Mesenchymal stem cell (in vitro differentiated cells and primary cell): ENCODE measurements at regions not wholly inside any gene's neighbourhood (a gene's known extent, or its start where the extent isn't known, plus 50 kb on each side); places are given as distances from the start of the nearest gene placed in this dataset.

Experiments
- DNase-seq: peaks from one replicate; pipeline ENCODE4 v3.0.0-alpha.2; 2013
- H2AFZ ChIP-seq: one replicate; pipeline ENCODE4 v1.6.1; 2013; ENCODE audit warnings: low read depth, mild to moderate bottlenecking, control low read depth, inconsistent platforms, low read length, moderate library complexity
- H2AK5ac ChIP-seq: 2 replicates; pipeline ENCODE4 v1.6.1; 2013; ENCODE audit warnings: low read length, moderate library complexity, mild to moderate bottlenecking, inconsistent platforms; ENCODE audit not compliant: severe bottlenecking
- H2BK120ac ChIP-seq: one replicate; pipeline ENCODE4 v1.6.1; 2013; ENCODE audit warnings: low read depth, mild to moderate bottlenecking, inconsistent platforms, low read length, moderate library complexity
- H2BK12ac ChIP-seq, 2 experiments: one replicate each; pipeline ENCODE4 v1.6.1; 2013; ENCODE audit warnings: inconsistent platforms in 2 of 2, low read length in 2 of 2, mild to moderate bottlenecking in 2 of 2, moderate library complexity in 2 of 2, control low read depth in 1 of 2
- H2BK15ac ChIP-seq: one replicate; pipeline ENCODE4 v1.6.1; 2013; ENCODE audit warnings: mild to moderate bottlenecking, low read depth, inconsistent platforms; ENCODE audit not compliant: poor library complexity, severe bottlenecking
- H2BK5ac ChIP-seq: 2 replicates; pipeline ENCODE4 v1.6.1; 2013; ENCODE audit warnings: low read depth, mild to moderate bottlenecking, low read length, control low read depth, inconsistent platforms; ENCODE audit not compliant: poor library complexity, severe bottlenecking
- H3K14ac ChIP-seq, 2 experiments: one replicate each; pipeline ENCODE4 v1.6.1; 2013; ENCODE audit warnings: inconsistent platforms in 2 of 2, low read length in 2 of 2, control low read depth in 1 of 2, mild to moderate bottlenecking in 1 of 2, moderate library complexity in 1 of 2
- H3K18ac ChIP-seq, 2 experiments: one replicate each; pipeline ENCODE4 v1.6.1; 2013; ENCODE audit warnings: inconsistent platforms in 2 of 2, low read length in 2 of 2, control low read depth in 1 of 2, low read depth in 1 of 2, mild to moderate bottlenecking in 1 of 2
- H3K23ac ChIP-seq, 2 experiments: one replicate each; pipeline ENCODE4 v1.6.1; 2013; ENCODE audit warnings: inconsistent platforms in 2 of 2, low read length in 2 of 2, mild to moderate bottlenecking in 2 of 2, moderate library complexity in 2 of 2, control low read depth in 1 of 2
- H3K27ac ChIP-seq: 2 replicates; pipeline ENCODE4 v1.5.1; 2013; ENCODE audit warnings: mild to moderate bottlenecking, moderate library complexity, low read length, control low read depth, inconsistent platforms; ENCODE audit not compliant: poor library complexity, severe bottlenecking
- H3K27me3 ChIP-seq, 2 experiments: 2 replicates each; pipeline versions ENCODE4 v1.6.1 to v1.7.0; 2013; ENCODE audit warnings: low read length in 2 of 2, mild to moderate bottlenecking in 2 of 2, moderate library complexity in 2 of 2, control low read depth in 1 of 2, inconsistent platforms in 1 of 2; ENCODE audit not compliant: control insufficient read depth in 1 of 2, insufficient read depth in 1 of 2
- H3K36me3 ChIP-seq, 2 experiments: 2 replicates each; pipeline versions ENCODE4 v1.6.1 to v1.7.0; 2013; ENCODE audit warnings: low read length in 2 of 2, control low read depth in 1 of 2, inconsistent platforms in 1 of 2, low read depth in 1 of 2, mild to moderate bottlenecking in 1 of 2; ENCODE audit not compliant: insufficient read depth in 2 of 2, control insufficient read depth in 1 of 2
- H3K4ac ChIP-seq, 2 experiments: one replicate each; pipeline ENCODE4 v1.6.1; 2013; ENCODE audit warnings: inconsistent platforms in 2 of 2, low read length in 2 of 2, mild to moderate bottlenecking in 2 of 2, moderate library complexity in 2 of 2, control low read depth in 1 of 2, low read depth in 1 of 2
- H3K4me1 ChIP-seq: 2 replicates; pipeline ENCODE4 v1.6.1; 2013; ENCODE audit warnings: low read depth, low read length, control low read depth; ENCODE audit not compliant: control insufficient read depth, insufficient read depth
- H3K4me2 ChIP-seq: 2 replicates; pipeline ENCODE4 v1.6.1; 2013; ENCODE audit warnings: low read length, mild to moderate bottlenecking, inconsistent platforms; ENCODE audit not compliant: poor library complexity, severe bottlenecking
- H3K4me3 ChIP-seq, 2 experiments: 2 replicates each; pipeline versions ENCODE4 v1.5.1 to v1.7.0; 2013; ENCODE audit warnings: low read length in 2 of 2, mild to moderate bottlenecking in 2 of 2, control low read depth in 1 of 2, low read depth in 1 of 2; ENCODE audit not compliant: insufficient read depth in 1 of 2
- H3K79me1 ChIP-seq: replicated peaks from 2 replicates; pipeline ENCODE4 v1.6.1; 2013; ENCODE audit warnings: mild to moderate bottlenecking, control low read depth, low read length, inconsistent platforms; ENCODE audit not compliant: poor library complexity, severe bottlenecking
- H3K9ac ChIP-seq: 2 replicates; pipeline ENCODE4 v1.7.0; 2013; ENCODE audit warnings: mild to moderate bottlenecking, low read length, moderate library complexity
- H3K9me3 ChIP-seq: 2 replicates; pipeline ENCODE4 v1.7.0; 2013; ENCODE audit warnings: mild to moderate bottlenecking, low read length; ENCODE audit not compliant: control insufficient read depth
- H4K8ac ChIP-seq: one replicate; pipeline ENCODE4 v1.6.1; 2013; ENCODE audit warnings: inconsistent platforms, mild to moderate bottlenecking, low read length, moderate library complexity
- H4K91ac ChIP-seq: one replicate; pipeline ENCODE4 v1.6.1; 2013; ENCODE audit warnings: mild to moderate bottlenecking, low read length, inconsistent platforms
- WGBS: methylation state at CpG from one replicate; pipeline ENCODE4 v1.1.7; 2013; ENCODE audit warnings: mixed read lengths; 5-methylcytosine and 5-hydroxymethylcytosine counted together

DNA sequence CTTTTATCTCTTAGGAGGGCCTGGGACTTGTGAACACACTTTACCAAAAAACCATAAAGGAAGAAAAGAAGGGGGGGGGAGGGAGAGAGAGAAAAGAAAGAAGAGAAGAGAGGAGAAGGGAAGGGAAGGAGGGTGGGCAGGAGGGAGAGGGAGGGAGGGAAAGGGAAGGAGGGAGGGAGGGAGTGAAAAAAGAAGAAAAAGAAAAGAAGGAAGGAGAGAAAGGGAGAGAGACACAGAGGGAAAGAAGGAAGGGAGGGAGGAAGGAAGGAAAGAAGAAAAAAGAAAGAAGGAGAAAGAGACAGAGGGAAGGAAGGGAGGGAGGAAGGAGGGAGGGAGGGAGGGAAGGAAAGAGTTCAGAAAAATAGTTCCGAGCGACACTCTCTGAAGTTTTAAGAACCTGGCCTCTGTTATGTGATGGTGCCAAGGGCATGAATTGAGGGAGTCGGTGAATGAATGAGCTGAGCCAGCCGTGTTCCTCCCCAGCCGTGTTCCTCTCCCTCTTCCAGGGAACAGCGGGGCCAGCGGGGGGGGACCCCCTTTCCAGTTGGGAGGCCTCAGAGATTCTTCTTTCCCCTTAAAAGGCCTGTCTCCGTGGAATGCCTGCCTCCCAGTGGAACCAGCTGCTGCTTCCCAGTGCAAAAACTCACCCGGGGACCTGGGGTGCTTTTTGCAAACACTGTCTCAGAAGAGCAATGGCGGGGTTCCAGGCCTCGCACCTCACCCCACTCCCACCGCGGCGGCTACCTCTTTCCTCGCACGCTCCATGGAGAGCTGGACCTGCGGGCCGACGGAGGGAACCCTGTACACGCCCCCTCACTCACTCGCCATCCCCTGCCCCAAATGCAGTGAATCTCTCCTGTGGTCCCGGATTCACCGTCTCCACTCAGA, 84.1 kb downstream of the FOXL3 start:
- DNase-seq = no peak
- no peak overlapping the region for H2BK5ac ChIP-seq
- H2BK12ac ChIP-seq = no peak overlapping the region
- peaks cover 11% of the 10 kb centered on the region for H3K4me1 ChIP-seq
- H4K8ac ChIP-seq = no peak overlapping the region
- no peak overlapping the region for H2BK120ac ChIP-seq
- no peaks in the 10 kb centered on the region for H3K9me3 ChIP-seq
- H3K4me2 ChIP-seq = no peak overlapping the region
- H3K79me1 ChIP-seq = no peaks in the 10 kb centered on the region
- H3K36me3 ChIP-seq = no peaks in the 10 kb centered on the region
- H3K4ac ChIP-seq = no peak overlapping the region
- H3K9ac ChIP-seq = no peak overlapping the region
- peaks cover 32 to 57% of the 10 kb centered on the region in 2 experiments for H3K27me3 ChIP-seq
- 79% methylated on average over 23 of the region's 23 CpGs for WGBS
- no peak overlapping the region for H2AFZ ChIP-seq
- H3K18ac ChIP-seq = no peak overlapping the region
- no peak overlapping the region for H3K4me3 ChIP-seq
- no peak overlapping the region for H2BK15ac ChIP-seq
- H4K91ac ChIP-seq = no peak overlapping the region
- H3K14ac ChIP-seq = no peak overlapping the region
- no peak overlapping the region for H3K23ac ChIP-seq
- no peak overlapping the region for H3K27ac ChIP-seq
- no peak overlapping the region for H2AK5ac ChIP-seq

DNA sequence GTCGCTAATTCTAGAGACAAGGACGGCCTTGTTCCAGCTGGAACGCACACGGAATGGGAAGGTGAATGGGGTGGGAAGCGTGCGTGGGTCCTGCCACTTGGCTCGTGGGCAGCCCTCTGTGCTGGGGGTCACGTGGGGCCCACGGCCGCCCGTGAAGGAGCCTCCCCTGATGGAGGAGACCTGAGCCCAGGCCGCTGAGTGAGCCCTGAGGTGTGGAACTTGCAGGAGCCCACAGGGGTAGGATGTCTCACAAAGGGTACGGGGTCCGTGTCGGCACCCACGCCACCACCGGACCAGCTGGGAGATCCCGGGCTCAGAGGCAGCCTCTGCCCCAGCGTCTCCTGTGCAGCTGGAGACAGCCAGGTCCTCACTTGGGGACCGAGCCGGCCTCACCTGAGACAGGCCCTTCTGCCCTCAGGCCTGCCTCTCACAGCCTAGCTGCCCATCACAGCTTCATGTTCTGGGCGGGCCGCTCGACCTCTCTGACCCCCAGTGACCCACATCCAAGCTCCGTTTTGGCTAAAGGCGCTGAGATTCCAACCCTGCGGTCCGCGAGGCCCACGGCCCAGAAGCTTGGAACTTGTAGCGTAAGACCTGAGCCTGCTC, 84.8 kb downstream of the FOXL3 start:
- no peak overlapping the region for H3K4me3 ChIP-seq
- H3K9ac ChIP-seq = no peak overlapping the region
- no peak overlapping the region for H3K4ac ChIP-seq
- no peak overlapping the region for H2BK12ac ChIP-seq
- no peak overlapping the region for H4K8ac ChIP-seq
- no peaks in the 10 kb centered on the region for H3K79me1 ChIP-seq
- H2BK120ac ChIP-seq = no peak overlapping the region
- no peak overlapping the region for H3K4me2 ChIP-seq
- no peak overlapping the region for H2BK15ac ChIP-seq
- 84% methylated on average over 31 of the region's 31 CpGs for WGBS
- no peaks in the 10 kb centered on the region for H3K36me3 ChIP-seq
- H3K27me3 ChIP-seq = peaks cover 40 to 64% of the 10 kb centered on the region in 2 experiments
- no peak overlapping the region for H2AFZ ChIP-seq
- no peak overlapping the region for H2AK5ac ChIP-seq
- H3K23ac ChIP-seq = no peak overlapping the region
- DNase-seq = no peak
- no peak overlapping the region for H3K18ac ChIP-seq
- H3K27ac ChIP-seq = no peak overlapping the region
- peaks cover 16% of the 10 kb centered on the region for H3K4me1 ChIP-seq
- H3K14ac ChIP-seq = no peak overlapping the region
- no peak overlapping the region for H2BK5ac ChIP-seq
- no peak overlapping the region for H4K91ac ChIP-seq
- no peaks in the 10 kb centered on the region for H3K9me3 ChIP-seq

DNA sequence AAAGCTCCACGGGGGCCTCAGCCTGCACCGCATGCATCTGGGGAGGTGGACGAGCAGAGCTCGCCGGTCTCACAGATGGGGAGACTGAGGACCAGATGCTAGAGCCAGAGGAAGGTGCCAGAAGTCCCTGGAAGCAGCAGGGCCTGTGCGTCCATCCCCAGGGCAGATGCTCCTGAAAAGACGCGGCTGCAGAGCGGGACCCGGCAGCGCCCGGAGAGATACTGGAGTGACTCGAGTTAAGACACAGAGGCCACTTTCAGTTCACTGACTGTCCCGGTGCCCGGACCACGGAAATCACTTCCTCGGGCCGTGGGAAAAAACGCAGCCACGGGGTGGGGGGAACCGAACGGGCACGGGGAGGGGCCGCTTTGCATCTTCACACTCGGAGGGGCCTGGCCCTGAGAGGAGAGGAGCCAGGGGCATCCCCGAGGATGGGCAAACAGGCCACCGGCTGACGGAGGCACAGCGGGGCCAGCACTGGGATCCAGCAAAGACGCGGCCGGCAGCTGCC, 85.4 kb downstream of the FOXL3 start:
- Histone ChIP-seq H3K27ac (no peak overlapping the region), H2BK15ac (no peak overlapping the region), H3K4ac (no peak overlapping the region), H2BK120ac (no peak overlapping the region), H3K36me3 (no peaks in the 10 kb centered on the region), H2BK12ac (no peak overlapping the region), H2BK5ac (no peak overlapping the region), H3K23ac (no peak overlapping the region), H3K9me3 (no peaks in the 10 kb centered on the region), H3K14ac (no peak overlapping the region), H4K8ac (no peak overlapping the region), H3K18ac (no peak overlapping the region), H3K4me2 (no peak overlapping the region), H2AFZ (no peak overlapping the region), H4K91ac (no peak overlapping the region), H2AK5ac (no peak overlapping the region), H3K27me3 (peaks cover 45 to 69% of the 10 kb centered on the region in 2 experiments), H3K79me1 (no peaks in the 10 kb centered on the region), H3K4me1 (peaks cover 16% of the 10 kb centered on the region), H3K4me3 (no peak overlapping the region), H3K9ac (no peak overlapping the region)
- no peak for DNase-seq
- WGBS = 88% methylated on average over 27 of the region's 32 CpGs

DNA sequence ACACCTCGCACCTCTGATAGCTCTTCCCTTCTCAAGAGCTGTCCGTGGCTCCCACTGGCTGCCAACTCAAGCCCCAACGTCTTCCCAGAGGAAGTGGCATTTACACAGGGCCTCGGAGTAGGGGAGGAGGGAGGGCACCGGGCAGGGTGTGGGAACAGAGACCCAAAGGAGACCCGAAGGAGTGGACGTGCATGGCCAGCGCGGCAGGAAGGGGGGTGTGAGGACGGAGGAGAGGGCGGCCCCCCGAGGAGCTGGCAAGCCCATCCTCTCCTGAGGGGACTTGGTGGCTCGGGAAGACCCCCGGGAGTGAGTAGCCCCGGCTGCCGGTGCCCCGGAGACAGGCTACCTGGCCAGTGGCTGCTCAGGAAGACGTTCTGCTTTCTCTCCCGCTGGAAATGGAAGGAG, 85.9 kb downstream of the FOXL3 start:
- H3K36me3 ChIP-seq = no peaks in the 10 kb centered on the region
- H3K18ac ChIP-seq = no peak overlapping the region
- H2BK12ac ChIP-seq = no peak overlapping the region
- H3K23ac ChIP-seq = no peak overlapping the region
- no peak for DNase-seq
- no peak overlapping the region for H4K8ac ChIP-seq
- no peaks in the 10 kb centered on the region for H3K79me1 ChIP-seq
- H3K27ac ChIP-seq = no peak overlapping the region
- H3K9ac ChIP-seq = no peak overlapping the region
- H2BK5ac ChIP-seq = no peak overlapping the region
- H2AK5ac ChIP-seq = no peak overlapping the region
- peaks cover 49 to 72% of the 10 kb centered on the region in 2 experiments for H3K27me3 ChIP-seq
- no peak overlapping the region for H3K4me2 ChIP-seq
- no peak overlapping the region for H2BK15ac ChIP-seq
- peaks cover 16% of the 10 kb centered on the region for H3K4me1 ChIP-seq
- 83% methylated on average over 18 of the region's 19 CpGs for WGBS
- no peak overlapping the region for H2AFZ ChIP-seq
- no peak overlapping the region for H3K4me3 ChIP-seq
- H2BK120ac ChIP-seq = no peak overlapping the region
- H3K9me3 ChIP-seq = no peaks in the 10 kb centered on the region
- H4K91ac ChIP-seq = peak overlapping the region; percentile 18
- no peak overlapping the region for H3K4ac ChIP-seq
- H3K14ac ChIP-seq = no peak overlapping the region
